ENCODE measurements at regions not wholly inside any gene's neighbourhood (a gene's known extent, or its start where the extent isn't known, plus 50 kb on each side); places are given as distances from the start of the nearest gene placed in this dataset.

DNA sequence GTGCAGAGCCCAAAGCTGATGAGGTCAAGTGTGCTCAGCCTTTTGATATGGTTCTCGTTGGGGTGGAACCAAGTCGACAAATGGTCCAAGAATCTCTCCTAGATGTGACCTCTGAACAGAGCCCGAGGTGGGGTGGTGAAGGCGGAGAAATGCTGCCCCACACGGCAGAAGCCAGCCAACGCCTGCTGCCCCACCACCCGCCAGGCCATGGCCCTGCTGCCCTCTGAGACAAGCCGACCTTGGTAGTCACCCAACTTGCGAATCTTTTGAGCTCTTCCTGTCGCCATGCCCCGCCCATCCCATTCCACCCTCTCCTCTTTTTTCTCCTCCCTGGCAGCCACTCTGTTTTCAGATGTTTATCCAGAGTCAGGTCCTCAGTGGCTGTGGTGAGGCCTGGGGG is 91.5 kb upstream of the EGFLAM start:
- no peaks in the 10 kb centered on the region for H4K20me1 ChIP-seq (ENCODE audit: insufficient read depth, low read length)
- H3K27me3 ChIP-seq (ENCODE audit: control insufficient read depth in 2 of 2, insufficient read depth in 2 of 2, low read length in 2 of 2) = no peaks in the 10 kb centered on the region
- DNase-seq = no peak
- H3K4me3 ChIP-seq (replicated peaks in 1 of 3; ENCODE audit: low read depth in 2 of 3, low read length in 3 of 3) = no peak overlapping the region
- H3K9ac ChIP-seq (ENCODE audit: insufficient read depth, low read length, poor library complexity, severe bottlenecking) = no peak overlapping the region
- no peaks in the 10 kb centered on the region for H3K9me3 ChIP-seq (replicated peaks in 1 of 2; ENCODE audit: control insufficient read depth in 1 of 2, insufficient read depth in 1 of 2, low read length in 2 of 2)
- 90% methylated on average over 8 of the region's 11 CpGs for WGBS (ENCODE audit: insufficient coverage)
- H2AFZ ChIP-seq (ENCODE audit: insufficient read depth, low read depth, low read length, poor library complexity, severe bottlenecking) = no peak overlapping the region
- Mint-ChIP-seq H3K27ac (no peak overlapping the region), H3K4me3 (no peak overlapping the region), H3K4me1 (no peaks in the 10 kb centered on the region), H3K9me3 (peaks cover 0 to 9% (median 2%) of the 10 kb centered on the region in 7 donors), H3K27me3 (ENCODE audit: low read depth in 3 of 3) (no peaks in the 10 kb centered on the region), H3K36me3 (no peaks in the 10 kb centered on the region)
- H3K27ac ChIP-seq (ENCODE audit: low read depth in 1 of 2, low read length in 2 of 2) = no peak overlapping the region
- no peak overlapping the region for H3K4me2 ChIP-seq (replicated peaks; ENCODE audit: extremely low read depth, low read length, poor library complexity, severe bottlenecking)
- intact Hi-C loops (cut with micrococcal nuclease) = no loop called here
- TF ChIP-seq, protein P1, sequence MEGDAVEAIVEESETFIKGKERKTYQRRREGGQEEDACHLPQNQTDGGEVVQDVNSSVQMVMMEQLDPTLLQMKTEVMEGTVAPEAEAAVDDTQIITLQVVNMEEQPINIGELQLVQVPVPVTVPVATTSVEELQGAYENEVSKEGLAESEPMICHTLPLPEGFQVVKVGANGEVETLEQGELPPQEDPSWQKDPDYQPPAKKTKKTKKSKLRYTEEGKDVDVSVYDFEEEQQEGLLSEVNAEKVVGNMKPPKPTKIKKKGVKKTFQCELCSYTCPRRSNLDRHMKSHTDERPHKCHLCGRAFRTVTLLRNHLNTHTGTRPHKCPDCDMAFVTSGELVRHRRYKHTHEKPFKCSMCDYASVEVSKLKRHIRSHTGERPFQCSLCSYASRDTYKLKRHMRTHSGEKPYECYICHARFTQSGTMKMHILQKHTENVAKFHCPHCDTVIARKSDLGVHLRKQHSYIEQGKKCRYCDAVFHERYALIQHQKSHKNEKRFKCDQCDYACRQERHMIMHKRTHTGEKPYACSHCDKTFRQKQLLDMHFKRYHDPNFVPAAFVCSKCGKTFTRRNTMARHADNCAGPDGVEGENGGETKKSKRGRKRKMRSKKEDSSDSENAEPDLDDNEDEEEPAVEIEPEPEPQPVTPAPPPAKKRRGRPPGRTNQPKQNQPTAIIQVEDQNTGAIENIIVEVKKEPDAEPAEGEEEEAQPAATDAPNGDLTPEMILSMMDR (IDR thresholded peaks at IDR 0.05) = no peak
- no peaks in the 10 kb centered on the region for H3K79me2 ChIP-seq (ENCODE audit: insufficient read depth, low read length)
- no peaks in the 10 kb centered on the region for H3K36me3 ChIP-seq (replicated peaks in 1 of 2; ENCODE audit: control insufficient read depth in 1 of 2, insufficient read depth in 2 of 2, low read length in 2 of 2)
- H3K4me1 ChIP-seq (ENCODE audit: control insufficient read depth in 1 of 2, insufficient read depth in 2 of 2, low read length in 2 of 2) = no peaks in the 10 kb centered on the region

DNA sequence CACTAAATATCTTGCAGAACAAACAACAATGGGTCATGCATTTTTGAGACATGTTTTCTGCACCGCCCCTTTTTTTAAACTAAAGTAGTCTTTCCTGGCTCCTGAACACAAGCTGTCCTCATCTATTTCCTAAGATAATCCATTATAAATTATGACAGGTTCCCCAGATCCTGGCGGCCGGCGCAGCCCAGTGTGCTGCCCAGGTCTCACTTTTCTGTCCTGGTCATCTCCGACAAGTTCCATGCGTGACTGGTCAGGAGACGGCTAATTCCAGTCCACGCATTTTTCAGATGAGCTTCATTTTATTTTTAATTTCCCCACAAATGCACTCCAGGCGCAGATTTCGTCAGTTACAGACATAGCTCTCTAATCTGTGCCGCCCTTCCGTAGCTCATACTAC is 92.9 kb upstream of the EGFLAM start:
- Mint-ChIP-seq H3K9me3 (peaks cover 0 to 9% (median 3%) of the 10 kb centered on the region in 7 donors), H3K4me3 (no peak overlapping the region), H3K27ac (no peak overlapping the region), H3K4me1 (no peaks in the 10 kb centered on the region), H3K36me3 (no peaks in the 10 kb centered on the region), H3K27me3 (ENCODE audit: low read depth in 3 of 3) (peaks cover 1 to 3% (median 2%) of the 10 kb centered on the region in 3 donors)
- Histone ChIP-seq H3K9me3 (replicated peaks in 1 of 2; ENCODE audit: control insufficient read depth in 1 of 2, insufficient read depth in 1 of 2, low read length in 2 of 2) (no peaks in the 10 kb centered on the region), H3K36me3 (replicated peaks in 1 of 2; ENCODE audit: control insufficient read depth in 1 of 2, insufficient read depth in 2 of 2, low read length in 2 of 2) (no peaks in the 10 kb centered on the region), H3K4me1 (ENCODE audit: control insufficient read depth in 1 of 2, insufficient read depth in 2 of 2, low read length in 2 of 2) (no peaks in the 10 kb centered on the region), H3K27me3 (ENCODE audit: control insufficient read depth in 2 of 2, insufficient read depth in 2 of 2, low read length in 2 of 2) (no peaks in the 10 kb centered on the region), H3K4me3 (replicated peaks in 1 of 3; ENCODE audit: low read depth in 2 of 3, low read length in 3 of 3) (no peak overlapping the region), H4K20me1 (ENCODE audit: insufficient read depth, low read length) (no peaks in the 10 kb centered on the region), H3K79me2 (ENCODE audit: insufficient read depth, low read length) (no peaks in the 10 kb centered on the region), H2AFZ (ENCODE audit: insufficient read depth, low read depth, low read length, poor library complexity, severe bottlenecking) (no peak overlapping the region), H3K9ac (ENCODE audit: insufficient read depth, low read length, poor library complexity, severe bottlenecking) (no peak overlapping the region), H3K4me2 (replicated peaks; ENCODE audit: extremely low read depth, low read length, poor library complexity, severe bottlenecking) (no peak overlapping the region), H3K27ac (ENCODE audit: low read depth in 1 of 2, low read length in 2 of 2) (no peak overlapping the region)
- TF ChIP-seq, protein P1 (IDR thresholded peaks at IDR 0.05) = no peak
- 95% methylated on average over 8 of the region's 12 CpGs for WGBS (ENCODE audit: insufficient coverage)
- intact Hi-C loops (cut with micrococcal nuclease) = no loop called here
- no peak for DNase-seq

Measured in CD14-positive monocyte (primary cell).